ENCODE measurements at regions not wholly inside any gene's neighbourhood (a gene's known extent, or its start where the extent isn't known, plus 50 kb on each side); places are given as distances from the start of the nearest gene placed in this dataset.

GRCh38 chr13:104577071-104577815 is 1511.0 kb upstream of the SLC10A2 start:
- TF ChIP-seq ZNF785 (tag by site-specific recombination; IDR thresholded peaks at IDR 0.05) (no peak), KLF8 (tag by site-specific recombination; IDR thresholded peaks at IDR 0.05) (no peak), PBX3 (CRISPR knock-in tag; IDR thresholded peaks at IDR 0.05) (no peak), BCL11A (tag by site-specific recombination; IDR thresholded peaks at IDR 0.05; ENCODE audit: low read depth) (no peak), ZBTB1 (tag by site-specific recombination; IDR thresholded peaks at IDR 0.05) (no peak), CTCF (tag by site-specific recombination; IDR thresholded peaks at IDR 0.05) (no peak), ZNF350 (tag by site-specific recombination; IDR thresholded peaks at IDR 0.05) (no peak), ZNF449 (tag by site-specific recombination; IDR thresholded peaks at IDR 0.05) (no peak), ZNF214 (tag by site-specific recombination; IDR thresholded peaks at IDR 0.05; ENCODE audit: borderline replicate concordance) (no peak), KLF9 (tag by site-specific recombination; IDR thresholded peaks at IDR 0.05; ENCODE audit: low read depth) (no peak), ZSCAN30 (tag by site-specific recombination; IDR thresholded peaks at IDR 0.05) (no peak), ZBTB20 (tag by site-specific recombination; IDR thresholded peaks at IDR 0.05) (no peak), ZNF274 (IDR thresholded peaks at IDR 0.05; ENCODE audit: low read length) (no peak), ZNF274 (tag by site-specific recombination; IDR thresholded peaks at IDR 0.05; ENCODE audit: borderline replicate concordance) (no peak)
- TF ChIP-seq, protein P1, sequence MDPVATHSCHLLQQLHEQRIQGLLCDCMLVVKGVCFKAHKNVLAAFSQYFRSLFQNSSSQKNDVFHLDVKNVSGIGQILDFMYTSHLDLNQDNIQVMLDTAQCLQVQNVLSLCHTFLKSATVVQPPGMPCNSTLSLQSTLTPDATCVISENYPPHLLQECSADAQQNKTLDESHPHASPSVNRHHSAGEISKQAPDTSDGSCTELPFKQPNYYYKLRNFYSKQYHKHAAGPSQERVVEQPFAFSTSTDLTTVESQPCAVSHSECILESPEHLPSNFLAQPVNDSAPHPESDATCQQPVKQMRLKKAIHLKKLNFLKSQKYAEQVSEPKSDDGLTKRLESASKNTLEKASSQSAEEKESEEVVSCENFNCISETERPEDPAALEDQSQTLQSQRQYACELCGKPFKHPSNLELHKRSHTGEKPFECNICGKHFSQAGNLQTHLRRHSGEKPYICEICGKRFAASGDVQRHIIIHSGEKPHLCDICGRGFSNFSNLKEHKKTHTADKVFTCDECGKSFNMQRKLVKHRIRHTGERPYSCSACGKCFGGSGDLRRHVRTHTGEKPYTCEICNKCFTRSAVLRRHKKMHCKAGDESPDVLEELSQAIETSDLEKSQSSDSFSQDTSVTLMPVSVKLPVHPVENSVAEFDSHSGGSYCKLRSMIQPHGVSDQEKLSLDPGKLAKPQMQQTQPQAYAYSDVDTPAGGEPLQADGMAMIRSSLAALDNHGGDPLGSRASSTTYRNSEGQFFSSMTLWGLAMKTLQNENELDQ (tag by site-specific recombination; IDR thresholded peaks at IDR 0.05; ENCODE audit: low read depth): no peak
